MV-4-11 (cell line): ENCODE measurements at regions not wholly inside any gene's neighbourhood (a gene's known extent, or its start where the extent isn't known, plus 50 kb on each side); places are given as distances from the start of the nearest gene placed in this dataset.

Source experiments
- DNase-seq: peaks from one replicate; lab custom pipeline; 2025; lab: John Stamatoyannopoulos, UW

DNA sequence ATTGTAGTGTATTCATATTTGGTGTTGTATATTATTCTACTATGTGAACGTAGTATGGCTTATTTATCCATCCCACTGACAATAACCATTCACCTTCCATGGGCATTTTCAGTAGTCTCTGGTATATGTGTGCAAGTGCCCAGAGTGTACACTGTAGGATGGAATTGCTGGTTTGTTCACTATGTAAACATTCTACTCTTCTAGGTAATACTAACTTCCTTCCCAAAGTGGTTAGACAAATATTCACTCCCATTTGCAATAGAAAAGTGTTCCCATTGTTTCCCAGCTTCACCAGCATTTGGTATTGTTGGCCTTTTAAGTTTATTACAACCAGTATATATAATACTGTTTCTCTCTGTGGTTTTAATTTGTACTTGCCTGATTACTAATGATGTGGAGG is 153.7 kb downstream of the C7orf25 start:
- DNase-seq, result no peak

GRCh38 chr7:42756841-42757240 is 155.0 kb downstream of the C7orf25 start:
- no peak for DNase-seq

DNA sequence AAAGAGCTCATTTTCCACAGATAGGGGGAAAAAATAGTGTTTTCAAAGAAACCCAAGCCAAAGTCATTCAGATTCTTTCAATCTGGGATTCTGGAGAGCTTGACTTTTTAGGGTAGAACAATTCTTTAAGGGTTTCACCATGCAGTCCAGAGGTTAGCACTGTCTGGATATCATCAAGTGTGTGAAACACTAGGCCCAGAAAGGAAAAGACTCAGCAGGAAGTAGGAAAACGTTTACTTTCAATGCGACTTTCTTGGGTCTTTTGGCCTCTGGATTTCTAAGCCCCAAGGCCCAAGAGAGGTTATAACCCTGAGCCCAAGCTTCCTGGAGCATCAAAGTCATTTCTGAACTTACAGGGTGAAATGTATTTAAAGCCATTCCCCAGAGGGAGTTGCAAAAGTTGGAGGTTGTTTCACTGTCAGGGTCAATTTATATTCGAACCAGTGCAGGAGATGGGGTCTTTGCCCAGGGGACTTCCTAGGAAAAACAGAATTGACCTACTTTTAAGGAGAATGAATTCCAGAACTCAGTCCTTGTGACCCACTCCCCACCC is 158.0 kb downstream of the C7orf25 start:
- DNase-seq, result no peak

DNA sequence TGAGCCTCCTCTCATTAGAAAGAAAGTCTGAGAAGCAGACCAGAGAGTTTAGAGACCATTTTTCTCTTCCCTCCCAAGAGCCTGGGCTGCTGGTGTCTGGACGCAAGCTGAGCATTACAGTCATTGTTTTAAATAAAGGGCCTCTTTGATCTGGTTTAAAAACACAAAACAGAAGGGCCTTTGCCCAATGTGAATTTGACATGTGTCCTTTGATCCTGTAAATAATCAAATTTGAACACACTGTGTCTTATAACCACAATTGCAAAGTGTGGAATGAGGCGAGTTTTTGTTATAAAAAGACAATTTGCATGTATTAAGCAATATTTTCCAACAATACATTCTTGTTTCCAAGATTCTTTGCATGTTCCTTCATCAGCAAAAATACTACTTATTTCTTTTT is 158.5 kb downstream of the C7orf25 start:
- no peak for DNase-seq

- DNase-seq, result no peak
These were observed 161.7 kb downstream of the C7orf25 start for GRCh38 chr7:42750172-42750571.

- DNase-seq, result no peak
These were observed 164.8 kb downstream of the C7orf25 start for GRCh38 chr7:42747044-42747443.

DNA sequence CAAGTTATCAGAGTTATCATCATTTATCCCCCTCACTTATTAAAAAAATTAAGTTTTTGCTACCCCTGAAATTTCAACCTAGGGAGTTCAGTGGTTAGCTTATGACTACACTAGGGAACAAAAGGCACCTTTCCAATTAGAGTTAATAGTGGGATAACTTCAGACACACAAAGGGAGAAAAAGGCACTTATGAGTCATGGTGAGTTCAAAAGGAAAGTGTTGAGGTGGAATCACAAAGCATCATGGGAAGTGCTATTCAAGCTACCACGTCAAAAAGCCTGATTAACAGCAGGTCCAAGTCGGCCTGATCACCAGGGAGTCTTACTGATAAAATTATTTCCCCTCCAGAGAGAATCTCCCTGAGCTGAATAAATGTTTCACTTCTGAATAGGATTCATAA is 165.7 kb downstream of the C7orf25 start:
- DNase-seq, result no peak

DNA sequence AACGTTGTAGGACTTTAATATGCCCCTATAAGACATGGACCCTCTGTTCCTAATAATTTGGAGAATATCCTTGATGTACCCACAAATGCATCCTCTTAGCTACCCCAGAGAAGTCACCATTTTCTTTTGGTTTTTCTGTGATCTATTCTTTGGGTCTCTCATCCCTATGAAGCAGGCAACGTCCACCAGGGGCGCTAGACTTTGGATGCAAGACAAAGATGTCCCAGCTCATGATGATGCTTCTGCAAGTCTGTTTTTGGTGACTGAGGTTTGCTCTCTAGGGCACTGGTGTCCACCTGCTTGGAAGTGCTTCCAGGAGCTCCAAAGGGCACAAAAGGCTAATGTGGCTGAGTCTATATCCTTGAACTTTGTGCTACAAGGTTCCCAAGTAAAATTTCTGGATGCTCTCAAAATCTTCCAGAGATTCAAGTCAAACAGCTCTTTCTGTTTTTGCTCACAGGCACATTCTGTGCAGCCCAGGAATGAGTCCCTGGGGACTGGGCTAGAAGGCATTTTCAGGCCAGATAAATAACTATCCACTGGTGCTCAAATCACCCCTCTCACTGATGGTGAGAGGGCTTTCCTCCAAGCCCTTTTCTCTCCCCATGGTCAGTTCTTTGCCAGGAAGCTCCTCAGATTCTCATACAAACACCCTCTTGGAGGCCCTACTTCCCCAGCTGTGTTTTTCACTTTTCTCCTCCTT is 166.4 kb downstream of the C7orf25 start:
- no peak for DNase-seq

DNA sequence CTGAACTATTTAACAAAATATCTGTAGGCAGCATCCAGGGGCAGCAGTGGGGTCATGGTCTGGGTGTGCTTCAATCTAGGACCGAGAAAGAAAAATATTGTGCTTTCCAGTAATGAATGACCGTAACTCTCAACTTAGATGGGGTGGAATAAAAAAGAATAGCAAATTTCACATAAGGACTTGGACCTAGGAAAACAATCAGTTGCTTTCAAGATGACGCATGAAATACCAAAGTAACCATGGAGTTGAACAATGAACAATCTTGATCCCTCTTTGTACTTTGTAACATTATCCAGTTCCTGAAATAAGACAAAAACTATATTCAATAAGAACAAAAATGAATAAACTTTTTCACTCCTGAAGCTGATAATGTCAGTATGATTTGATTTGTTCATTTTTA is 167.1 kb downstream of the C7orf25 start:
- DNase-seq, result no peak

- no peak for DNase-seq
These were observed 168.6 kb downstream of the C7orf25 start for GRCh38 chr7:42743077-42743858.

DNA sequence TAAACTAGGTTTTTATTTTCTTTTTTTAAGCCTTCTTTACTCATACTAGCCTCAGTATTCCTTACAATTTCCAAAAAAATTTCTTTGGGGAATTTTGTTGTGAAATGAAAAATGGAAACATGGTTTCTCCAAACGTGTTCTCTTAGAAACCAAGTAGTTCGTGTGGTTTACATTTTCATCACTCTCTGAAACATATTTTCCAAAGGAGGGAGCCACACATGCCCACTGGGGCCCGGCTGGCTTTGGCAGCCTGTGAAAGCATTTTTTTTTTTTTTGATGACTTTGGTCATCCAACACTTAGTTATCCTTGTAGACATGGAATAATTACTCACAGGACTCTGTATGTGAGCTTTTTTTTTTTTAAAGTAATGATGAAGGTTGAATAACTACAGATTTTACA is 169.6 kb downstream of the C7orf25 start:
- no peak for DNase-seq

GRCh38 chr7:42740408-42740807 is 171.5 kb downstream of the C7orf25 start:
- DNase-seq, result no peak

- no peak for DNase-seq
These were observed 172.2 kb downstream of the C7orf25 start for GRCh38 chr7:42739638-42740037.

- DNase-seq, result no peak
These were observed 174.9 kb downstream of the C7orf25 start for GRCh38 chr7:42736931-42737330.

DNA sequence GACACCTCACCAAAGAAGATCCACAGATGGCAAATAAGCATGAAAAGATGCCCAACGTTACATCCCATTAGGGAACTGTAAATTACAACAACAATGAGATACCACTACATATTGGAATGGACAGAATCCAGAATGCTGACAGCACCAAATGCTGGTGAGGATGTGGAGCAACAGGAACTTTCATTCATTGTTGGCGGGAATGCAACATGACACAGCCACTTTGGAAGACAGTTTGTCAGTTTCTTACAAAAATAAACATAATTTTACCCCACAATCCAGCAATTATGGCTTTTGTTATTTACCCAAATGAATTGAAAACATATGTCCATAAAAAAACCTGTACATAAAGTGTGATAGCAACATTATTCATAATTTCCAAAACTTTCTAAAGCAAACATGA is 176.8 kb downstream of the C7orf25 start:
- no peak for DNase-seq

- no peak for DNase-seq
These were observed 177.3 kb downstream of the C7orf25 start for GRCh38 chr7:42734568-42734967.

GRCh38 chr7:42733040-42733439 is 178.8 kb downstream of the C7orf25 start:
- no peak for DNase-seq

DNA sequence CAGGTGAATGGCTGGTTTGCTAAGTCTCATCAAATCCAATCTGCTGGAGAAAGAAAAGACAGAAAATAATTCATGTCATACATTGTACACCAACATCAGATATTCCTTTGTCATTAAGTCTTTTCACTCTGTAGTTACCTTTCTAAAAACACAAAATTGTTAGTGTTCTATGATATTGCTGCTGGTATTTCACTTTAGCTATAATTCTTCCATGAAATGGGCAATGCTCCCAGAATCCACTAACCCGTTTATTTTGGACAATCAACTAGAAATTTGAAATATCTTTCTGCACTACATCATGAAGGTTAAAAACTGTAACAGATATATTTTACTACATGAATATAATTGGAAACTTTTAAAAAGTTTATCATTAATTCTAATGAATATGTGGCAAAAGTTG is 181.3 kb downstream of the C7orf25 start:
- no peak for DNase-seq

DNA sequence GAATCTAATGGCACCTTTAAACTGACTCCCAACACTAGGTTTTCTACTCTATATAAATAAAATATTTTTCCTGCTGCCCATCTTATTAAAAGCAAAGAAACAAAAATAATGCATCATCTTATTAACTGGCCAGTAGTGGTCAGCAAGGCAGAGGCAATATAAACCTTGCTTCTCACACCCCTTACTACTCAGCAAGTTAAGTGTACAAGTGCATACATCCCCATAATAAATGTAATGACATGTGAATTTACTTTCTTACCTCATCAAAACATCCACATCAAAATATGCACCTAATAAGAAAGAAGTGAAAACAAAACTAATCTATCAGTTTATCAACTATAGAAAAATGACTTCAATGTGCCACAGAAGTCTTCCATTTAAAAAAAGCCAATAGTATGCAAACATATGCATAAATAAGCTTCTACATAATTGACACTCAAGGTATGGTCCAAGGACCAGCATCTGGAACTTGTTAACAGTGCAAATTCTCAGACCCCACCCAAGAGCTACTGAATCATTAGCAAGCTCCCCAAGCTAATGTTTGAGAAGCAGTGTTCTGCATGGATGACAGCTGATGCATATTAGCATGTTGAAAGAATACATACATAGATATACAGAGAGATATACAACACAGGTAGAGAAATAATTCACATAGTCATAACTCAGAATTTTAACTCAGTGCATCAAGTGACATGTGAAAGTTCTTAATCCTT is 182.7 kb downstream of the C7orf25 start:
- DNase-seq, result no peak

GRCh38 chr7:42727451-42727850 is 184.4 kb downstream of the C7orf25 start:
- DNase-seq, result no peak

- DNase-seq, result no peak
These were observed 185.6 kb downstream of the C7orf25 start for GRCh38 chr7:42726066-42726785.

DNA sequence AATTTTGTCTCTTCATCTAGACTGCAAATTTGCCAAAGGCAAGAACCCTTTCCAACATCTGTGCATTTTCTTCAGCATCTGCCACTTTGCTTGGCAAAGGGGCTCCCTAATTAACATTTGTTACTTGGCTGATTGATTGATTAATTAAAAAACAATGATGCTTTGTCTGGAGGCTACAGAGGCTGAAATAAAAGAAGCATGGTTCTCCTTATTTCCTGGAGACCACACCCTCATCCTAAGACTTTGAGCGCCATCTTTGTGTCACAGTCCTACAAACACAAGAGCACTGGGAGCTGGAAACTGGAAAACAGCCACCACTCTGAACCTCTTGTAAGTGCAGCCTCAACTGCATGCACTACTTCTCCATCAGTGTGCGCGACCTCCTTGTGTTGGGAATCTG is 189.2 kb downstream of the C7orf25 start:
- no peak for DNase-seq
